Aorta (tissue), 5 donors: ENCODE measurements at regions not wholly inside any gene's neighbourhood (a gene's known extent, or its start where the extent isn't known, plus 50 kb on each side); places are given as distances from the start of the nearest gene placed in this dataset.

Source experiments
- ATAC-seq: fragments of 200-7000 bp; cut with Tn5 transposase; one replicate; pipeline ENCODE4 v1.9.1; 2022; ENCODE audit warnings: moderate library complexity; ENCODE audit not compliant: low FRiP score
- DNase-seq, 2 donors: peaks; one replicate each; pipeline ENCODE4 v3.0.0-alpha.2; 2020
- H3K27ac ChIP-seq, 2 donors: one replicate each; pipeline ENCODE4 v1.5.1; 2013; ENCODE audit warnings: low read length in 2 of 2, mild to moderate bottlenecking in 2 of 2, moderate library complexity in 2 of 2, control low read depth in 1 of 2, inconsistent platforms in 1 of 2, low read depth in 1 of 2
- H3K27me3 ChIP-seq, 2 donors: one replicate each; pipeline ENCODE4 v1.6.1; 2013; ENCODE audit warnings: control low read depth in 1 of 2, low read length in 1 of 2, mild to moderate bottlenecking in 1 of 2, moderate library complexity in 1 of 2; ENCODE audit not compliant: insufficient read depth in 2 of 2, control insufficient read depth in 1 of 2
- H3K36me3 ChIP-seq, 2 donors: one replicate each; pipeline ENCODE4 v1.6.1; 2013; ENCODE audit warnings: control low read depth in 1 of 2, low read length in 1 of 2, mild to moderate bottlenecking in 1 of 2; ENCODE audit not compliant: insufficient read depth in 2 of 2, control insufficient read depth in 1 of 2
- H3K4me1 ChIP-seq, 2 donors: one replicate each; pipeline ENCODE4 v1.6.1; 2013; ENCODE audit warnings: low read length in 2 of 2, control low read depth in 1 of 2, mild to moderate bottlenecking in 1 of 2, moderate library complexity in 1 of 2; ENCODE audit not compliant: insufficient read depth in 2 of 2, control insufficient read depth in 1 of 2
- H3K4me3 ChIP-seq, 2 donors: one replicate each; pipeline ENCODE4 v1.5.1; 2013; ENCODE audit warnings: low read length in 2 of 2, control low read depth in 1 of 2, mild to moderate bottlenecking in 1 of 2
- H3K9me3 ChIP-seq: one replicate; pipeline ENCODE4 v1.6.1; 2013; ENCODE audit warnings: mild to moderate bottlenecking, low read length; ENCODE audit not compliant: control insufficient read depth
- WGBS, 2 donors: extraction: QIAGEN DNeasy Blood & Tissue Kit; methylation state at CpG; one replicate each; pipeline ENCODE4 v1.1.7; 2013; 5-methylcytosine and 5-hydroxymethylcytosine counted together
- intact Hi-C, 2 donors: fragments of 100-400 bp; cut with DNase I; formaldehyde crosslinking; loops; one replicate each; pipeline versions ENCODE4 v1.14.2 to v1.15.0; 2022
- donor health status: healthy with polysubstance abuse.
- donor health status: Bipolar disorder and iron deficiency.
- donor health status: DM: no; HTN: no; CAD: no.
- donor health status: DM: no; HTN: no; CAD: no.
- donor health status: DM: yes; HTN: yes; CAD: no.

- H3K27ac ChIP-seq: no peak overlapping the region
- WGBS, 2 donors: 75% methylated on average over 7 of the region's 7 CpGs
- DNase-seq: no peak
- H3K4me3 ChIP-seq: no peak overlapping the region
- H3K27me3 ChIP-seq: no peaks in the 10 kb centered on the region
- intact Hi-C loops: no loop called here
- ATAC-seq: no peak
- H3K9me3 ChIP-seq: peaks cover 4% of the 10 kb centered on the region
- no peaks in the 10 kb centered on the region for H3K36me3 ChIP-seq
- H3K4me1 ChIP-seq: no peaks in the 10 kb centered on the region
Observed at GRCh38 chr14:97013878-97014277, 216.7 kb downstream of the VRK1 start.

GRCh38 chr14:97021001-97021400, 223.8 kb downstream of the VRK1 start:
- no peak for DNase-seq
- H3K4me3 ChIP-seq: no peak overlapping the region
- no peaks in the 10 kb centered on the region for H3K27me3 ChIP-seq
- ATAC-seq: no peak
- no peak overlapping the region for H3K27ac ChIP-seq
- intact Hi-C loops: no loop called here
- peaks cover 7% of the 10 kb centered on the region for H3K9me3 ChIP-seq
- 46 to 80% methylated on average over 4 of the region's 4 CpGs for WGBS, 2 donors
- H3K36me3 ChIP-seq: no peaks in the 10 kb centered on the region
- H3K4me1 ChIP-seq: no peaks in the 10 kb centered on the region

- Histone ChIP-seq H3K4me1 (no peaks in the 10 kb centered on the region), H3K4me3 (no peak overlapping the region), H3K27me3 (no peaks in the 10 kb centered on the region), H3K36me3 (no peaks in the 10 kb centered on the region), H3K27ac (no peak overlapping the region), H3K9me3 (peaks cover 7% of the 10 kb centered on the region)
- WGBS, 2 donors: 52 to 54% methylated on average over 3 of the region's 3 CpGs
- DNase-seq (no peak), ATAC-seq (no peak)
- intact Hi-C loops: no loop called here
Observed at GRCh38 chr14:97021571-97022168, 224.5 kb downstream of the VRK1 start.

- Histone ChIP-seq H3K4me3 (no peak overlapping the region), H3K27ac (no peak overlapping the region), H3K4me1 (no peaks in the 10 kb centered on the region), H3K9me3 (peaks cover 3% of the 10 kb centered on the region), H3K36me3 (no peaks in the 10 kb centered on the region), H3K27me3 (no peaks in the 10 kb centered on the region)
- no peak for DNase-seq
- ATAC-seq: no peak
- intact Hi-C loops: no loop called here
- WGBS, 2 donors: 68 to 69% methylated on average over 3 of the region's 3 CpGs
Observed at GRCh38 chr14:97022741-97023140, 225.6 kb downstream of the VRK1 start.

GRCh38 chr14:97023871-97024270, 226.7 kb downstream of the VRK1 start:
- H3K4me1 ChIP-seq: no peaks in the 10 kb centered on the region

GRCh38 chr14:97024300-97024699, 227.1 kb downstream of the VRK1 start:
- H3K27me3 ChIP-seq: no peaks in the 10 kb centered on the region
- WGBS, 2 donors: 84% methylated on average over 7 of the region's 7 CpGs
- no peaks in the 10 kb centered on the region for H3K4me1 ChIP-seq
- H3K27ac ChIP-seq: no peak overlapping the region
- DNase-seq (no peak), ATAC-seq (no peak)
- H3K4me3 ChIP-seq: no peak overlapping the region
- intact Hi-C loops: no loop called here
- peaks cover 3% of the 10 kb centered on the region for H3K9me3 ChIP-seq
- no peaks in the 10 kb centered on the region for H3K36me3 ChIP-seq

More at GRCh38 chr14:97023871-97024270, 226.7 kb downstream of the VRK1 start:
- no peak for ATAC-seq
- peaks cover 3% of the 10 kb centered on the region for H3K9me3 ChIP-seq
- no peak for DNase-seq
- 71 to 78% methylated on average over 6 of the region's 6 CpGs for WGBS, 2 donors
- no peak overlapping the region for H3K27ac ChIP-seq
- no peaks in the 10 kb centered on the region for H3K27me3 ChIP-seq
- intact Hi-C loops: no loop called here
- H3K4me3 ChIP-seq: no peak overlapping the region
- no peaks in the 10 kb centered on the region for H3K36me3 ChIP-seq

- 25 to 28% methylated on average over 16 of the region's 16 CpGs for WGBS, 2 donors
Observed at GRCh38 chr14:97025722-97026121, 228.5 kb downstream of the VRK1 start.

GRCh38 chr14:97027256-97027999, 230.2 kb downstream of the VRK1 start:
- intact Hi-C loops: no loop called here
- H3K27me3 ChIP-seq: no peaks in the 10 kb centered on the region
- DNase-seq: no peak
- H3K9me3 ChIP-seq: peaks cover 5% of the 10 kb centered on the region
- H3K4me3 ChIP-seq: no peak overlapping the region
- no peaks in the 10 kb centered on the region for H3K4me1 ChIP-seq
- no peak for ATAC-seq
- no peaks in the 10 kb centered on the region for H3K36me3 ChIP-seq
- no peak overlapping the region for H3K27ac ChIP-seq
- 51 to 57% methylated on average over 12 of the region's 12 CpGs for WGBS, 2 donors

More at GRCh38 chr14:97025722-97026121, 228.5 kb downstream of the VRK1 start:
- Histone ChIP-seq H3K36me3 (no peaks in the 10 kb centered on the region), H3K9me3 (peaks cover 3% of the 10 kb centered on the region), H3K4me3 (no peak overlapping the region), H3K4me1 (no peaks in the 10 kb centered on the region), H3K27ac (no peak overlapping the region), H3K27me3 (no peaks in the 10 kb centered on the region)
- DNase-seq (no peak), ATAC-seq (no peak)
- intact Hi-C loops: no loop called here

GRCh38 chr14:97028382-97028781, 231.2 kb downstream of the VRK1 start:
- no peak overlapping the region for H3K27ac ChIP-seq
- intact Hi-C loops: no loop called here
- H3K27me3 ChIP-seq: no peaks in the 10 kb centered on the region
- DNase-seq (no peak), ATAC-seq (no peak)
- 24 to 26% methylated on average over 1 of the region's 1 CpG for WGBS, 2 donors
- no peaks in the 10 kb centered on the region for H3K36me3 ChIP-seq
- no peak overlapping the region for H3K4me3 ChIP-seq
- no peaks in the 10 kb centered on the region for H3K4me1 ChIP-seq
- peaks cover 6% of the 10 kb centered on the region for H3K9me3 ChIP-seq
